ENCODE measurements at regions not wholly inside any gene's neighbourhood (a gene's known extent, or its start where the extent isn't known, plus 50 kb on each side); places are given as distances from the start of the nearest gene placed in this dataset.
"Not testable (repeated sequence)": the region's sequence is repeated elsewhere in the genome, so short reads cannot be mapped to it uniquely, and the experiment has no call there.

DNA sequence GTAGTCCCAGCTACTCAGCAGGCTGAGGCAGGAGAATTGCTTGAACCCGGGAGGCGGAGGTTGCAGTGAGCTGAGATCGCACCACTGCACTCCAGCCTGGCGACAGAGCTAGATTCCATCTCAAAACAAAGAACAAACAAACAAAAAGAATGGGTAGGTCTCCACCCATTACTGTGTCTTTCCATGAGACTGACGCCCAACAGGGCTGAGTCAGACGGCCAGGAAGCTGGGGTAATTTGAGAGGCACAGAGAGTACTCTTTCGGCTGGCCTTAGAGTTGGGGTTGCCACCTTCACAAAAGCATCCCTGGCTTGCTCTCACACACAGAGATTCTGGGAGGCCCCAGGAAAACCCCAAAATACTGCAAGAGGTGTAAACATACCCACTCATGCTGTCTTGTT, 72.0 kb upstream of the DHRSX start:
- DNase-seq (ENCODE audit: low read depth) = no peak

DNA sequence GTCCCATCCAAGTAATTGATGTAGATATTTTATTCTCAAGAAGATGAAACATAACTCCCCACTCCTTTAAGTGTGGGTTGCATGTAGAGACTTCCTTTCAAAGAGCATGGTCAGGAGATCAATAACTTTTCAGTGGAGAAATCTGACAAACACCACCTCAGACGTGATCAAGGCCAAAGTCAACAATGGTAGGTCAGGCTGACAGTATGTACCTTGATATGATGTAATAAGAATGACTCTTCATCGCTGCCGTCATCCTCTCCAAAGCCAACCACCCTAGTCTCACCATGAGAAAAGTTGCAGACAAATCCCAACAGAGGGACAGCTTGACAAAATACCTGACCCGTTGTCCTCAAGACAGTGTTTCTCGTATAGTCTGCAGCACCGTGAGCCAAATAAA, 67.3 kb upstream of the DHRSX start:
- no peak for DNase-seq (ENCODE audit: low read depth)

DNA sequence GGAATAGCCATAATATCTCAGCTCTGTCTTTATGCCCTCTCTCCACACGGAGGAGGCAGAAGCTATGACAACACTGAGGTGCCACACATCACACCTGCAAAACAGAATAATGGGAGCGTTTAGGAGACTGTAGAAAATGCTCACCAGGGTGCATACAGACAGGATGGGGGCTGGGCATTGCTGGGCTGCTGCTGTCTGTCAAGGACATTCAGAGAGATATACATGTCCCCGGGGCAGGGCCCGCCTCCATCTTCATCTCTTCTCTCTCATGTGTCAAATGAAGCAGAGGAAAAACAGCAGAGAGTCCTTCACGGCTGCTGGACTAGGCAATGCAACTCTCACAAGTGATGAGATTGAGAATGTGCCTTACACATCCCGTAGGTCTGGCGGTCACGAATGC, 65.3 kb upstream of the DHRSX start:
- no peak for DNase-seq (ENCODE audit: low read depth)

DNA sequence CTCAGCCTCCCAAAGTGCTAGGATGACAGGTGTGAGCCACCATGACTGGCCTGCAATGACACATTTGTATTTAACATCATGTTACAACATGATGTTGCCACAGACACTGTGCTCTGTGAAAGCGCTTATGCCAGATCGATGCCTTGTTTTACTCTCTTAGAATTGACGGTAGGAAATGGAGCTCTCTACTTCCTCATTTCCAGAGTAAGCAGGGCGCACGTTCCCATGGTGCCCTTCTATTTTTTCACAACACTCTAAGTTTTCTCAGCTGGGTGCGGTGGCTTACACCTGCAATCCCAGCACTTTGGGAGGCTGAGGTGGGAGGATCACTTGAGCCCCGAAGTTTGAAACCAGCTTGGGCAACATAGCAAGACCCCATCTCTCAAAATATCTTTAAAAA, 60.7 kb upstream of the DHRSX start:
- DNase-seq (ENCODE audit: low read depth) = no peak

DNA sequence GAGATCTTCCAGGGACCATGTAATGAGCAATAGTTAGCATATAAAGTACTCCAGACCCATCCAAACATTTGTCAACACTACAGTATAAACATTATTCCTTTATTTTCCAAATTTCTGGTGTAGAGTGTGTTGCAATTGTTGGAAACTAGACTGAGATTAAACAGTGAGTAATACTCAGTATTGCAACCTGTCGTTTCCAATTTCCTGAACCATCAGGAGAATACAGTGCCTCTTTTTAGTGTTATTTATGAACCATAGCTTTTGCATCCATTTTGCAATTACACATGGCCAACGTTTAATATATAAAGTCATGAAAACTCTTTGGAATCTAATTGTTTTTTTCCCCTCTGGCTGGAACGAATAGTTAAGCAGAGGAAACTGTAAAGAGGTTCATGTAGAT, 58.3 kb upstream of the DHRSX start:
- DNase-seq (ENCODE audit: low read depth) = no peak

DNA sequence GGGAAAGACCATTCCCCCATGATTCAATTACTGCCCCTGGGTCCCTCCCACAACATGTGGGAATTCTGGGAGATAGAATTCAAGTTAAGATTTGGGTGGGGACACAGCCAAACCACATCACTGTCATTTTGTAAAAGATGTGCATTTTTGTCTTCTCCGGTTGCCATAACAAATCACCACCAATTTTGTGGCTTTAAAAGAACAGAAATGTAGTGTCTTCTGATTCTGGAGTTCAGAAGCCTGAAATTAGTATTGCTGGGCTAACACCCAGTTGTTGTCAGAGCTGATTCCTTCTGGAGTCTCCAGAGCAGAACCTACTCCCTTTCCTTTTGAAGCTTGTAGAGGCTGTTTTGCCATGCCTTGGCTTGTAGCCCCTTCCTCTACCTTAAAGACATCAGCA, 54.1 kb upstream of the DHRSX start:
- DNase-seq (ENCODE audit: low read depth) = no peak

DNA sequence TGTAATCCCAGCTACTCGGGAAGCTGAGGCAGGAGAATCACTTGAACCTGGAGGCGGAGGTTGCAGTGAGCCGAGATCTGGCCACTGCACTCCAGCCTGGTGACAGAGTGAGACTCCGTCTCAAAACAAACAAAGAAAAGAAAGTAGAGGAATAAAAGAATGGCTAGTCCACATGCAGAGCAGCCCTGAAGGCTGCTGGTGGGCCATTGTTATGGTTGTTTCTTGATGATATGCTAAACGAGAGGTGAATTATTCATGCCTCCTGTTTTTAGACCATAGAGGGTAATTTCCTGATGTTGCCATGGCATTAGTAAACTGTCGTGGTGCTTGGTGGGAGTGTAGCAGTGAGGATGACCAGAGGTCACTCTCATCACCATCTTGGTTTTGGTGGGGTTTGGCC, 53.3 kb upstream of the DHRSX start:
- not testable (repeated sequence) for DNase-seq (ENCODE audit: low read depth)

DNA sequence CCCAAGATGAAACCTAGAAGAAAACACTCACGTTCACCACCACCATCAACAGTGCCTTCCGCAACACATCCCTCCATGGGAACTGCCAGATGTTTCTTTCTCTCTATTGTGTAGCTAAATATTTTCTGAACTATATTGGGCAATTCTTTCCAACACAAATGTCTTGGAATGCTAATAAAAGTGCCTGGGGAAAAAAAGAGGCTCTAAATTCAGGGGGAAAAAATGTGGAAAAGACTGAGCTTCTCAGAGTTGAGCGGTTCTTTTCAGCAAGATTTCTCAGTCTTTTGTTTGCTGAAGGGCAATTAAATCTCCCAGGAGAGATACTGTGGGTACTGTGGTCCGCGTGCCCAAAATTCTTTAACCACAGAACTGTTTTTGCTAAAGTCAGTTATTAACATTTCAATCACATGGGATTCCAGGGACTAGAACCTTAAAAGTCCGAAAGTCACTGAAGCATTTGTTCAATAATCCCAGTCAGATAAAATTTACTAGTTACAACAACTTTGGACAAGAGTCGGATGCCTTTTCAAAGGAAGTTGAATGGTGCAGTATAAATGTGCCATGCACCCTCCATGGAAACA, 51.9 kb upstream of the DHRSX start:
- DNase-seq (ENCODE audit: low read depth) = no peak

DNA sequence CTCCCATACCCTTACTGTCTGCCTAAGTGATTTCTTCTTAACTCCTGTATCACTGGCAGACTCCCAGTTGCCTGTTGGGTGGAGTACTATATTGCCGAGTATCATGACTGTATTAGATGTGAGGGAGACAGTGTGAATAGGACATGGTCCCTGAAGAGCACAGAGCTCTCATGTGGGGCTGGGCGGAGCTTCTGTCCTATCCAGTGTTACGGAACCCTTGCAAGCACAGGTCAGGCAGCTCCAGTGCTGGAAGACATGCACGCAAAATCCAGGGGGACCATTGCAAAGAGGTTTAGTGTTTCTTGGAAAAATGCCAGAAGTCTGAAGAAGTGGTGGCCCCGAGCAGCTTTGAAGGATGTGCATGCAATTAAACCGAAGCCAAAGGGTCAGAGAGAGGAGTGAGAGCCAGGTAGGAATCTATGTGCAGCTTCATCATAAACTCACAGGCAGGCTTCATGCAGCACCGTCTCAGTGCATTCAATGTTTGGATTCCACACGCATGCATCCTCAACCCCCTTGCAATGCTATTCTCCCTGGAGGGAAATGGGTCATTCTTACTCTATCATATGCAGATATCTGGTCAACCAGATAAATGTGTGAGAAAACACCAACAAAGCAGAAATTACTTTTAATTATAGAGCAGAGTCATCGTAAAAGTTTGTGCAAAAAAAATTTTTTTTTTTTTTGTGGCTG, 49.7 kb upstream of the DHRSX start:
- no peak for DNase-seq (ENCODE audit: low read depth)
